Ramos (cell line): ENCODE measurements at regions not wholly inside any gene's neighbourhood (a gene's known extent, or its start where the extent isn't known, plus 50 kb on each side); places are given as distances from the start of the nearest gene placed in this dataset.

Experiments used
- in situ Hi-C: fragments of 300-500 bp; cut with MboI; formaldehyde crosslinking; loops from one replicate; pipeline ENCODE4 v1.14.3; 2022; ENCODE audit warnings: low sequenced_read_pairs; ENCODE audit not compliant: unreplicated experiment

GRCh38 chr2:71831193-71831577 lies 316.5 kb downstream of the CYP26B1 start:
- in situ Hi-C loops: no loop called here

DNA sequence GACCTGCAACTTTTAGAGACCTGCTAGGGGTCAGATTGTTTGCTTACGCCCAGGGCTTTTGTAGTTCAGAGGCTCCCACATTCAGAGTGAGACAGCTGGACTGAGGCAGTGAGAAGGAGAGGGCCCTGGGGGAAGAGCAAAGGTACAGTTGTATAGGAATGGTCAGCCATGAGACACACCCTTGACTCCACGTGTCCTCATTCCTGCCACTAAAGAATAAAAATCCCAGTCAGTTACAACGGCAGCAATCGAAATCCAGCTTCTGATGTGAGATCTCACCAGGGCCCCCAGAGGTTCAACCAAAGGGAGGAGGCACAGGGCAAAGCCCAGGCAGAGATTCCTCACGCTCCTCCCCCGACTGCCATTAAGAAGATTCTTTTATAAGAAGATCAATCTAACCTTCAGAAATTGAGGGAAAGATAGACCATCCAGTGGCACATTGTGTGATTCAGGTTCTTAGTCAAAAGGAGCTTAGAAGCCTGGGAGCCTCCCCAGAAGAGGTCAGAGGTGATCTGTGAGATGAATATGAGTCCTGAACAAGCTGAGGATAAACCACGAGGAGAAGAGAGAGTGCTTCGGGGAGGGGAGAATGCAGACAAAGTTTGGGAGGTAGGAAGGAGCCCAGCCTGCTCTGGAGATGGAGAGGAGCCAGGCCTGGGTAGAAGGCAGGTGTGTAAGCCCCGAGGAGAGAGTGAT lies 317.0 kb downstream of the CYP26B1 start:
- in situ Hi-C loops: no loop called here

DNA sequence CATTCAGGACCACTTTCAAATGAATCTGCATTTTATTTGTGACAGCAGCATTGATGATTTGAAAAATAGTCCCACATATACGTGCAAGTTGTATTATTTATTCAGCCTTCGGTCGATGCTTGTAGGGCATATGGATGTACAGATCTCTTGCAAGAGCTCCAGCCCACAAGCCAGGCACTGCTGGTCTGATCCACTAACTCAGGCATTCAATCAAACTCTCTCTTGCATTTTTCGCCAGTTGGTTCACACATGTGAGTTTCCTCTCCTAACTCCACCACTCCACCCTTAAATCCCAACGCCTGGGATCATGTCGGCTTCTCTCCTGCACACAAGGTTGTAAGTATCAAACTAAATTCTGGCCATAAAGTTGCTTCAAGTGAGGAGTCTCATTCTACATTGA lies 318.7 kb downstream of the CYP26B1 start:
- in situ Hi-C loops: no loop called here

DNA sequence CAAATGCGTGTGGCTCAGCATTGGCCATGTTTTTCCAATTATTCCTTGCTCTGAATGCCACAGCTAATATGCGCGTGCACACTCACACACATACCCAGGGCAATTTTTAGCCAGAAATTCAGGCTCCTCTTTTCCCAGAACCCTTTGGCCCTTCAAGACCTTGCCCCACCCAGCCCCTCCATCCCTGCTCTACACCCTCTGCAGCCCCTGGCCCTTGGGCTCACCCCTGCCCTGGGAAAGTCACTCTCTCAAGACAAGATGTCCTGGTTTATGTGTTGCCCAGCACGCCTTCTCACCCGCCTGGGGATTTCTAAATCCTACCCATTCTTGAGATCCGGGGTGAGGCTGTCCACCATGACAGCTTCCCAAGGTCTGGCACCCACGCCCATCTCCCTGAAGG lies 319.7 kb downstream of the CYP26B1 start:
- in situ Hi-C loops: no loop called here

DNA sequence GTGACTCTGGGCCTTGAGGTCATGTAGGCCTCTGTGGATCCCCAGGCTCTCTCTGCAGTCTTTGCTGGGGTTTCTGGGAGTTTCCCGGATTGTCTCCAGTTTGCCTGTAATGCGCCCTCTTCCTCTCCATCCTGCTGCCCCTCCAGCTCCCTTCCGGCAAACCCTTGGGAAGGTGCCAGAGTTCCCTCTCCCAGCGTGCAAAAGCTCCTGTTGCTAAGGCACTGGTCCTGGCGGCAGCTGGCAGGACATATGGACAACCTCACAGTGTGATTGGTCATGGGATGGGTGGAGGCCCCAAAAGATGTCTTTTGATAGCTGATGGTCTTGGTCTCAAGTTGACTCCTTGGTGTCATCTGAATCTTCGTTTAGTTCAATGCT lies 320.1 kb downstream of the CYP26B1 start:
- in situ Hi-C loops: no loop called here

- in situ Hi-C loops: no loop called here
Observed at GRCh38 chr2:71826826-71827523, 320.7 kb downstream of the CYP26B1 start.

DNA sequence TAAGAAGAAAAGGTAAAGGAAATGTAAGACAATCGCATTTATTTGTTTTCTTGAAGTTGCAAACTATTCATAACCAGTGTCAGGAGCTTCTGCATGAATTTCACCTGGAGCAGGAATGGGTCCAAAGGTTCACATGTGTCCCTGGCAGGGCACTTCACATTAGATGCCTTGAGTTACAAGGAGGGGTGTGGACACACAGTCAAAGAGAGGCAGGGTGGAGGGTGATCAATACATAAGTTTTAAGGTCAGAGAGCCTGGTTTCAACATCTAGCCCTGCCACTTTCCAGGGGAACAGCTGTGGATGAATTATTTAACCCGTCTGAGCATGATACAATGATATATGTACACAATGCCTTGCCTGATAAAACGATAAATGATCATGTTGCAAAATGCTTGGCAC lies 321.4 kb downstream of the CYP26B1 start:
- in situ Hi-C loops: no loop called here

- in situ Hi-C loops: no loop called here
Observed at GRCh38 chr2:71824436-71824835, 323.2 kb downstream of the CYP26B1 start.

- in situ Hi-C loops: no loop called here
Observed at GRCh38 chr2:71823526-71823925, 324.1 kb downstream of the CYP26B1 start.

DNA sequence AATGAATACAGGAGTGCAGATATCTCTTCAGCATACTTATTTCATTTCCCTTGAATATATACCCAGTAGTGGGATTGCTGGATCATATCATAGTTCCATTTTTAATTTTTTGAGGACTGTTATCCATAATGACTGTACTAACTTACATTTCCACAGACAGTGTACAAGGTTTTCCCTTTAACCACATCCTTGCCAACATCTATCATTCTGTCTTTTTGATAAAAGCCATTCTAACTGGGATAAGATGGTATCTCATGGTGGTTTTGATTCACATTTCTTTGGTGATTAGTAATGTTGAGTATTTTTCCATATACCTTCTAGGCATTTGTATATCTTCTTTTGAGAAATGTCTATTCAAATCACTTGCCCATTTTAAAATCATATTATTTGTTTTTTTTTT lies 325.2 kb downstream of the CYP26B1 start:
- in situ Hi-C loops: no loop called here

DNA sequence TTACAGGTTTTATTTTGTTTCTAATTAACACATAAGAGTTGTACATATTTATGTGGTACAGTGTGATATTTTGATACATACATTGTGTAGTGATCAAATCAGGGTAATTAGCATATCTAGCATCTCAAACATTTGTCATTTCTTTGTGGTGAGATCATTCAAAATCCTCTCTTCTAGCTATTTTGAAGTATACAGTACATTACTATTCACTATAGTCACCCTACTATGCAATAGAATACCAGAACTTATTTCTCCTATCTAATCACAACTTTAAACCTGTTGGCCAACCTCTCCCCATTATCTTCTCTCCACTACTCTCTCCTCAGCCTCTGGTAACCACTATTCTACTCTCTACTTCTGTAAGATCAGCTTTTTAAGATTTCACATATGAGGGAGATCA lies 325.8 kb downstream of the CYP26B1 start:
- in situ Hi-C loops: no loop called here

DNA sequence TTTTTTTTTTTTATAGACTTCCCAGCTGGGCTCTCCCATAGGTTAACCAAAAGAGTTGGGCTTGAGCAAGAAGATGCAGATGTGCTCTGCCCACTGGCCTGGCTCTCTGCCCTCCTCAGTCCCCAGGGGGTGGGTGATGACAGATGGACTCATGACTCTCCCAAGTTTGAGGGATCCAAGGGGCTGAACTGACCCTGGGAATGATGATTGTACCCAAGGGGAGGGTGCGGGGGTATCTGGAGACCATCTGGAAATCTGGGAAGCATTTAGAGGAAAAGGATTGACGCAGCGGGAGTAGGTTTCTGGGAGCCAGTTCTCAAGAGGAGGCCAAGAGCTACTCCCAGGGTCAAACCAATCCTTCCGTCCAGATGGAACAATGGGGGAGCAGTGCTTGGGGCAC lies 330.8 kb downstream of the CYP26B1 start:
- in situ Hi-C loops: no loop called here

- in situ Hi-C loops: no loop called here
Observed at GRCh38 chr2:71815701-71816474, 331.8 kb downstream of the CYP26B1 start.

- in situ Hi-C loops: no loop called here
Observed at GRCh38 chr2:71814885-71815284, 332.8 kb downstream of the CYP26B1 start.

- in situ Hi-C loops: no loop called here
Observed at GRCh38 chr2:71813807-71814470, 333.7 kb downstream of the CYP26B1 start.

DNA sequence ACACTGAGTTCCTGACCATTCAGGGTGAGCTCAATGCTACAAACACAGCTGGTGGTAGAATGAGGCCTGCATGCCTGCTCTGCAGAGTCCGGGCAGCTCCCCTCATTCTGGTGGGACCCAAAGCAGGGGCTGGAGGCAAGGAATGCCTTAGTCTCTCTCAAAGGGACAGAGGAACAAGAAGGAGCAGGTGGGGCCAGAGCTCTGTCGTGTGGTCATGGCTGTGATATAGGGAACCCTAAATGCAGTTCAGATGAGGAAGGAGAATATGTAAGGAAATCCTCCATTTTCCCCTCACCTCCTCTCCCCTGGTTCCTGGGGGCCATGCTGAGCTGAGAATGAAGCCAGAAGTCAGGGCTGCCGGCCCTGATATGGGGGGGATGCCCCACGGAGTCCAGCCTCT lies 334.3 kb downstream of the CYP26B1 start:
- in situ Hi-C loops: no loop called here

- in situ Hi-C loops: no loop called here
Observed at GRCh38 chr2:71812736-71813135, 334.9 kb downstream of the CYP26B1 start.

DNA sequence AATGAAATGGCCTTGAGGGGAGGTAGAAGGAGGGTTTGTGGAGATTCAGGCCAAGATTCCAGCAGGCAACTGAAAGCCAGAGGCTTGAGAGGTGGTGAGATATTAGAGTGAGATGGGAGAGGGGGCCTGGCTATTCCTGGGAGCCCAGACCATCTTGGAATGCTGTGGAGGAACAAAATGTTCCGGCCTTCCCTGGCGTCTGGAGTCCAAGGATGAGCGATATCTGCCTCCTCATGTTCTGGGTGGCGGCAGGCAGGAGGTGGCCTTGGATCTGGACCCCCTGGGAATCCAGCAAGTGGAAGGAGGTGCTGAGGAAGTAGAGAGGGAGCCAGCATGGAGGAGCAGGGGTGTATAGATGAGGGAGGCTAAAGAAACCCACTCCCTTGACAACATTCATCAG lies 335.9 kb downstream of the CYP26B1 start:
- in situ Hi-C loops: no loop called here

GRCh38 chr2:71811157-71811556 lies 336.5 kb downstream of the CYP26B1 start:
- in situ Hi-C loops: no loop called here

DNA sequence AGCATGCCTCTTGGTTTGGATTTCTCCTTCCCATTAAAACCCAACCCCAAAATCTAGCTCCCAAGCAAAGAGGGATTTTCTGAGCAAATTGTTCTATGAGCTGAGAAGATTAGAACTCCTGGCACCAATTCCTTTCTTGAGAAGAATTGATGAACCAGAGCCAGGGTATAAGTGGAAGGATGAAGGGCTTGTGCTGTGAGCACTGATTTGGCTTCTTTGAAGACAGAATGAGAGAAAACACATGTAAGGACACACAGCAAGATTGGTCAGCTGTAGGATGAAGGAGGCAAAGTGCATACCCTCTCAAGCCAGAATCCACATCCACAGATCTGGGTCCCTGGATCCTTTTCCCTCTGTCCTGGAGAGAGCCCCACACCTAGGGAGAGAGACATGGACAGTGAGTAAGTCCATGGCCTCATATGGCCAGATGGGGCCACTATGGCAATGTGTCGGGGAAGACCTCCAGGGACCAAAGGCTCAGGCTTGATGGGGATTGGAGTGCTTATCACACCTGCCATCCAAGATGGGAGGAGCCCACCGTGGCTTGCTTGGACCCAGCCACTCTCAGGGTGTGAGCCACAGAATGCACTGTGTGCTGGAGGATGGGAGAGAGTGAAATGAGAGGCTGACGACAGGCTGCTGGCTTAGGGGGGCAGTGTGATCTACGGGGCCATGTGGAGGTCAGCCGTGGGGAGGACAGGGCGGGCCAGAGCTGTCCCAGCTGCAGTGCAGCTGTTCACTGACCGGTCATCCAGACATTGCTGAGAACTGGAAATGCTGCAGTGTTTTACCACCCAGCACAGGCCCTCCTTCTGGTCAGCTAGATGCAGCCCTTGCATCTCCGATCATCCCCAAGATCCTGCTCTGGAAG lies 339.8 kb downstream of the CYP26B1 start:
- in situ Hi-C loops: no loop called here
